ENCODE measurements at regions not wholly inside any gene's neighbourhood (a gene's known extent, or its start where the extent isn't known, plus 50 kb on each side); places are given as distances from the start of the nearest gene placed in this dataset.

DNA sequence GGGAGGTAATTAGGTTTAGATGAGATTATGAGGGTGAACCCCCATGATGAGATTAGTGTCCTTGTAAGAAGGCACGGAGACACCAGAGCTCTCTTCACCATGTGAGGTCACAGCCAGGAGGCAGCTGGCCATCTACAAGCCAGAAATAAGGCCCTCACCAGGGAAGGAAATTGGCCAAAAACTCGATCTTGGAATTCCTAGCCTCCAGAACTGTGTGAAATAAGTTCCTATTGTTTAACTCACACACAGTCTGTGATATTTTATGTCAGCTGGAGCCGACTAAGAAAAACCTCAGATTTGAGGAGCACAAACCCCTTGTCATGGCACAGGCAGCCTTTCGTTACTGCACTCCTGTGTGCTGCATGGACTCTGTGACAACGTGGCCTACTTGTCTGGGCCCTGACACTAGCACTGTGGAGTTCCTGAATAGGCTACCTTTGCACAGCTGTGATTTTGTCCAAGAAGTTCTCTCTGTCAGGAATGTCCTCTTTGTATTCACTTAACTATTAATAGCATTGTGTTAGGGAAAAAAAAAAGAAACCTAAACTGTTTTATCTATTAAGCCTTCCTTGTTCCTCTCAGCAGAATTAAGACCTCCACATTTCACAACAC lies 319.8 kb downstream of the TDRD15 start:
- H3K27ac Mint-ChIP-seq = no peak overlapping the region
- TF ChIP-seq, protein P1, sequence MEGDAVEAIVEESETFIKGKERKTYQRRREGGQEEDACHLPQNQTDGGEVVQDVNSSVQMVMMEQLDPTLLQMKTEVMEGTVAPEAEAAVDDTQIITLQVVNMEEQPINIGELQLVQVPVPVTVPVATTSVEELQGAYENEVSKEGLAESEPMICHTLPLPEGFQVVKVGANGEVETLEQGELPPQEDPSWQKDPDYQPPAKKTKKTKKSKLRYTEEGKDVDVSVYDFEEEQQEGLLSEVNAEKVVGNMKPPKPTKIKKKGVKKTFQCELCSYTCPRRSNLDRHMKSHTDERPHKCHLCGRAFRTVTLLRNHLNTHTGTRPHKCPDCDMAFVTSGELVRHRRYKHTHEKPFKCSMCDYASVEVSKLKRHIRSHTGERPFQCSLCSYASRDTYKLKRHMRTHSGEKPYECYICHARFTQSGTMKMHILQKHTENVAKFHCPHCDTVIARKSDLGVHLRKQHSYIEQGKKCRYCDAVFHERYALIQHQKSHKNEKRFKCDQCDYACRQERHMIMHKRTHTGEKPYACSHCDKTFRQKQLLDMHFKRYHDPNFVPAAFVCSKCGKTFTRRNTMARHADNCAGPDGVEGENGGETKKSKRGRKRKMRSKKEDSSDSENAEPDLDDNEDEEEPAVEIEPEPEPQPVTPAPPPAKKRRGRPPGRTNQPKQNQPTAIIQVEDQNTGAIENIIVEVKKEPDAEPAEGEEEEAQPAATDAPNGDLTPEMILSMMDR (conservative IDR thresholded peaks at IDR 0.05) = no peak
- no peaks in the 10 kb centered on the region for H3K27me3 Mint-ChIP-seq
- no peaks in the 10 kb centered on the region for H3K36me3 Mint-ChIP-seq
- no peak overlapping the region for H3K4me3 Mint-ChIP-seq
- DNase-seq (ENCODE audit: extremely low spot score, unreplicated experiment) = no peak
- H3K4me1 Mint-ChIP-seq (ENCODE audit: unreplicated experiment) = peaks cover 5% of the 10 kb centered on the region
- H3K9me3 Mint-ChIP-seq = no peaks in the 10 kb centered on the region

DNA sequence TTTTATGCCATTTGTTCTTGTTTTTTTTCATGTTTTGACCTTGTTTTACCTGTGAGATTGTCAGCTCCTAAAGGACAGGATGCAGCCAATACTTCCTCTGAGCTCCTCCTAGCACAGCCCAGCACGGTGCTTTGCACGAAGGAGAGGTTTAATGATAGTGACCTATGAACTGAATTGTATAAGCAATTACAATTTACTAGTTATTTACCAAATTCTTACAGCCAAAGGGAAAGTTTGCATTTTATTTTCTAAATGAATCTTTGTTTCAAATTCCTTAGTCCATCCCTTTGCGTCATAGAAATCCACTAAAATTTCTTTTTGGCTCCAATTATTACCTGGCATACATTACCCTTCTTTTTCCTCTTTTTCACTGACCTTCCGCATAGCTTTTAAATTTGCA lies 326.1 kb downstream of the TDRD15 start:
- Mint-ChIP-seq H3K27ac (no peak overlapping the region), H3K27me3 (peaks cover 9% of the 10 kb centered on the region), H3K9me3 (no peaks in the 10 kb centered on the region), H3K4me1 (ENCODE audit: unreplicated experiment) (no peaks in the 10 kb centered on the region), H3K36me3 (no peaks in the 10 kb centered on the region), H3K4me3 (no peak overlapping the region)
- no peak for DNase-seq (ENCODE audit: extremely low spot score, unreplicated experiment)
- TF ChIP-seq, protein P1 (conservative IDR thresholded peaks at IDR 0.05) = no peak

DNA sequence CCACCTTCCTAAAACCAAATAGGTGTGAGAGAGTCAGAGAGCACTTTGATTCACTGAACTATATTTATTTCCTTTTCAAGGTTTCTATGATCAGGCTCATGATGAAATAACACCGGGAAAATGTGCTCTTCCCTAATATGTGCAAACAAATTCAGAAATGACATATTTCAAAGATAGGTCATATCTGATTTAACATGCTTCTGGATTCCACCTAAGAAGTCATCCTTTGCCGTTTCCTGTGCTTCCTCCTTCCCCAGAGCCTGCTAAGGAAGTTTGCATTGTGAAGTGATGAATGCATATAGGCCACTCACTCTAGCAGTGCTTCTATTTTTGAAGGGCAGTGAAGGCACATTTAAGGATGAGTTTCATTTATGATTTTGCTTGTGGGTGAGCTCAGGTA lies 327.6 kb downstream of the TDRD15 start:
- no peaks in the 10 kb centered on the region for H3K36me3 Mint-ChIP-seq
- H3K27ac Mint-ChIP-seq = no peak overlapping the region
- DNase-seq (ENCODE audit: extremely low spot score, unreplicated experiment) = no peak
- H3K4me1 Mint-ChIP-seq (ENCODE audit: unreplicated experiment) = no peaks in the 10 kb centered on the region
- H3K4me3 Mint-ChIP-seq = no peak overlapping the region
- peaks cover 9% of the 10 kb centered on the region for H3K27me3 Mint-ChIP-seq
- TF ChIP-seq, protein P1 (conservative IDR thresholded peaks at IDR 0.05) = no peak
- no peaks in the 10 kb centered on the region for H3K9me3 Mint-ChIP-seq

DNA sequence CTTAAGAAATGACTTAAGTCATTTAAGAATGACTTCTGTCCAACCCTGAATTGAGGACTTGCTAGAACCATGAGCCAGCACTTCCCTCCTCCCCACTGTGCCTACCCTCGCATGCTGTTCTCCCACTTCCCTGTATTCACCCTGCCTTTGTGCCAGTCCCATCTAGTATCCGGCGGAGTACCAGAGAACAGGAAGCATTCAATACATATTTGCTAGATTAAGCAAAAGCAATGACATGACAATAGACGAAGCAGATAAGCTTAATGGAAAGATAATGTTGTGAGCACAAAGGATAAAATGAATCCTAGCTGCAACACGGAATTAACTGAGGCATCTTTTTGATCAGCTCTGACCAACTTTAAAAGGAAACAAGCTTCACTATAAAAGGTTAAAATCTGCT lies 328.5 kb downstream of the TDRD15 start:
- H3K4me3 Mint-ChIP-seq = no peak overlapping the region
- H3K36me3 Mint-ChIP-seq = no peaks in the 10 kb centered on the region
- TF ChIP-seq, protein P1 (conservative IDR thresholded peaks at IDR 0.05) = no peak
- no peaks in the 10 kb centered on the region for H3K4me1 Mint-ChIP-seq (ENCODE audit: unreplicated experiment)
- no peak for DNase-seq (ENCODE audit: extremely low spot score, unreplicated experiment)
- peaks cover 9% of the 10 kb centered on the region for H3K27me3 Mint-ChIP-seq
- no peak overlapping the region for H3K27ac Mint-ChIP-seq
- no peaks in the 10 kb centered on the region for H3K9me3 Mint-ChIP-seq

DNA sequence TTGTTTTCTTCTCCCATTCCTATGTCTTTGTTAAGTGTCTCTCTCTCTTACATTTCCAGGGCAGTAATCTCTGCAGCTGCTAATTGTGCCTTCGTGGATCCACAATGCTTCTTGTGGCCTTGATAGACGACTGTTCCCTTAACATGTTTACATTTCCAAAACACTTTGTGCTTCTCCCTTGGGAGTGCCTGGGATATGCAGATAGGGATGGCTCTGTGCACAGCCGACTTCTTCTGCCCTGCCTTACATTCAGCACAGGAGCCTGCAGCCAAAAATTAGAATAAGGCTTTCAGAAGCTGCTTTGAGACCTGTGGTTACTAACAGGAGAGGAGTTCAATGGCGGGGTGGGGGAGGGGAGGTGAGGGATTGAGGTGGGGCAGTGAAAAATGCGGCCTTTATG lies 328.9 kb downstream of the TDRD15 start:
- no peak for DNase-seq (ENCODE audit: extremely low spot score, unreplicated experiment)
- peaks cover 9% of the 10 kb centered on the region for H3K27me3 Mint-ChIP-seq
- no peaks in the 10 kb centered on the region for H3K9me3 Mint-ChIP-seq
- no peak overlapping the region for H3K27ac Mint-ChIP-seq
- no peaks in the 10 kb centered on the region for H3K36me3 Mint-ChIP-seq
- TF ChIP-seq, protein P1 (conservative IDR thresholded peaks at IDR 0.05) = no peak
- no peaks in the 10 kb centered on the region for H3K4me1 Mint-ChIP-seq (ENCODE audit: unreplicated experiment)
- H3K4me3 Mint-ChIP-seq = no peak overlapping the region
